ENCODE measurements at regions not wholly inside any gene's neighbourhood (a gene's known extent, or its start where the extent isn't known, plus 50 kb on each side); places are given as distances from the start of the nearest gene placed in this dataset.

GRCh38 chr7:159212226-159212625, 67.6 kb upstream of the VIPR2 start (continued):
- TF ChIP-seq ZNF462 (CRISPR knock-in tag; IDR thresholded peaks at IDR 0.05): no peak
- no peak for TF ChIP-seq JUNB (IDR thresholded peaks at IDR 0.05; ENCODE audit: unreplicated experiment)
- no peak for TF ChIP-seq POLR2AphosphoS5 (IDR thresholded peaks at IDR 0.05; ENCODE audit: low read depth)
- no peak for TF ChIP-seq NANOG (IDR thresholded peaks at IDR 0.05; ENCODE audit: borderline replicate concordance)
- no peak for TF ChIP-seq CTCF (conservative IDR thresholded peaks at IDR 0.05; ENCODE audit: low read depth in 2 of 2)

GRCh38 chr7:159211540-159212182, 67.0 kb upstream of the VIPR2 start:
- H3K9me2 ChIP-seq (ENCODE audit: insufficient read depth): no peaks in the 10 kb centered on the region
- Mint-ChIP-seq H3K4me3 (no peak overlapping the region), H3K4me1 (no peaks in the 10 kb centered on the region), H3K27ac (no peak overlapping the region), H3K27me3 (ENCODE audit: insufficient read depth, low read depth, poor library complexity) (peaks cover 4% of the 10 kb centered on the region), H3K9me3 (peaks cover 67% of the 10 kb centered on the region), H3K36me3 (ENCODE audit: low read depth) (peaks cover 18% of the 10 kb centered on the region; the same call in 2 of the 3 replicates)
- H3K27me3 ChIP-seq (ENCODE audit: insufficient read depth): no peaks in the 10 kb centered on the region
- no peak overlapping the region for H3K4me3 ChIP-seq
- H4K20me1 ChIP-seq (replicated peaks; ENCODE audit: insufficient read depth): no peaks in the 10 kb centered on the region
- H3K79me2 ChIP-seq (replicated peaks; ENCODE audit: insufficient read depth): no peaks in the 10 kb centered on the region
- H3F3A ChIP-seq (replicated peaks; ENCODE audit: low read depth): no peaks in the 10 kb centered on the region
- no peaks in the 10 kb centered on the region for H3K36me3 ChIP-seq (ENCODE audit: insufficient read depth)
- no peak for DNase-seq (ENCODE audit: low spot score)
- no peaks in the 10 kb centered on the region for H3K4me1 ChIP-seq (ENCODE audit: insufficient read depth)
- H3K27ac ChIP-seq (ENCODE audit: low read depth): no peak overlapping the region
- H2AFZ ChIP-seq: no peak overlapping the region
- H3K4me2 ChIP-seq: no peak overlapping the region
- no peak for ATAC-seq
- TF ChIP-seq ZNF331 (CRISPR knock-in tag; IDR thresholded peaks at IDR 0.05; ENCODE audit: low read depth): no peak
- no peak for TF ChIP-seq ZNF114 (CRISPR knock-in tag; IDR thresholded peaks at IDR 0.05)
- TF ChIP-seq CTCF (conservative IDR thresholded peaks at IDR 0.05; ENCODE audit: low read depth in 2 of 2): no peak
- no peak for TF ChIP-seq POLR2AphosphoS5 (IDR thresholded peaks at IDR 0.05; ENCODE audit: low read depth)
- TF ChIP-seq EZH2 (IDR thresholded peaks at IDR 0.05; ENCODE audit: low read depth, unreplicated experiment): no peak

All from GM23338 (cell line).